Epithelial cell of esophagus (primary cell): ENCODE measurements at regions not wholly inside any gene's neighbourhood (a gene's known extent, or its start where the extent isn't known, plus 50 kb on each side); places are given as distances from the start of the nearest gene placed in this dataset.
"Not testable (repeated sequence)": the region's sequence is repeated elsewhere in the genome, so short reads cannot be mapped to it uniquely, and the experiment has no call there.

Experiments used
- DNase-seq: peaks from one replicate; pipeline ENCODE4 v3.0.0; 2010; ENCODE audit warnings: low read depth
- H3K4me3 ChIP-seq: 2 replicates; pipeline ENCODE4 v1.5.1; 2011; ENCODE audit warnings: mild to moderate bottlenecking, low read length, control low read depth
- TF ChIP-seq, protein P1 (sequence below): IDR thresholded peaks from 2 replicates; pipeline ENCODE4 v1.5.1; 2011; ENCODE audit warnings: low read depth, mild to moderate bottlenecking, low read length, control low read depth, inconsistent platforms; ENCODE audit not compliant: insufficient read depth; ENCODE audit errors: missing control alignments

DNA sequence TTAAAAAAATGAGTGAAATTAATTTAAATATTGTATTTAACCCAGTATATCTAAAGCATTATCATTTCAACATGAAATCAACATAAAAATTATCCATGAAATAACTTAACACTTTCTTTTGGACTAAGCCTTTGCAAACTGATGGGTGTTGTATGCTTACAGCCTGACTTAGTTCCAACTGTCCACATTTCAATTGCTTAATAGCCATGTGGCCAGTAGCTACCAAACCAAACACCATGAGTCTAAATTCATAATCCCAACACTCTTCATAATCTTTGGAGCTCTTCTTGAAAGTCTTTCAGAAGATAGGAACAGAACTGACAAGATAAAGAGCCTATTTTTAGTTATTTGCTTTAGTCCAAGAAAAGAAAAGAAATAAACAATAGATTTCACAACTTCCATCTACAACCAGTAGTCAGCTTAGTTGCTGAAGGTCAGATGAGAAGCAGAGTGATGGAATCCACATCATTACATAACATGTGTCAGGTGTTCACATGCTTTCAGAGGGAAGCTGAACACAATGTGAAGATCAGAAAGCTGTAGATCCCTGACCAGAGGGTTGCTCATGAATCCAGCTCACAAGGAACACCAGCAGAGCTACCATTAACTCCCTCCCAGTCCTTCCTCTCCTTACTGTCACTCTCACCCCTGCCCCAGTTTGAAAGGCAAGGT, 144.0 kb upstream of the ZNF648 start:
- H3K4me3 ChIP-seq = no peak overlapping the region
- DNase-seq = peak; percentile 48
- TF ChIP-seq, protein P1, sequence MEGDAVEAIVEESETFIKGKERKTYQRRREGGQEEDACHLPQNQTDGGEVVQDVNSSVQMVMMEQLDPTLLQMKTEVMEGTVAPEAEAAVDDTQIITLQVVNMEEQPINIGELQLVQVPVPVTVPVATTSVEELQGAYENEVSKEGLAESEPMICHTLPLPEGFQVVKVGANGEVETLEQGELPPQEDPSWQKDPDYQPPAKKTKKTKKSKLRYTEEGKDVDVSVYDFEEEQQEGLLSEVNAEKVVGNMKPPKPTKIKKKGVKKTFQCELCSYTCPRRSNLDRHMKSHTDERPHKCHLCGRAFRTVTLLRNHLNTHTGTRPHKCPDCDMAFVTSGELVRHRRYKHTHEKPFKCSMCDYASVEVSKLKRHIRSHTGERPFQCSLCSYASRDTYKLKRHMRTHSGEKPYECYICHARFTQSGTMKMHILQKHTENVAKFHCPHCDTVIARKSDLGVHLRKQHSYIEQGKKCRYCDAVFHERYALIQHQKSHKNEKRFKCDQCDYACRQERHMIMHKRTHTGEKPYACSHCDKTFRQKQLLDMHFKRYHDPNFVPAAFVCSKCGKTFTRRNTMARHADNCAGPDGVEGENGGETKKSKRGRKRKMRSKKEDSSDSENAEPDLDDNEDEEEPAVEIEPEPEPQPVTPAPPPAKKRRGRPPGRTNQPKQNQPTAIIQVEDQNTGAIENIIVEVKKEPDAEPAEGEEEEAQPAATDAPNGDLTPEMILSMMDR = no peak

DNA sequence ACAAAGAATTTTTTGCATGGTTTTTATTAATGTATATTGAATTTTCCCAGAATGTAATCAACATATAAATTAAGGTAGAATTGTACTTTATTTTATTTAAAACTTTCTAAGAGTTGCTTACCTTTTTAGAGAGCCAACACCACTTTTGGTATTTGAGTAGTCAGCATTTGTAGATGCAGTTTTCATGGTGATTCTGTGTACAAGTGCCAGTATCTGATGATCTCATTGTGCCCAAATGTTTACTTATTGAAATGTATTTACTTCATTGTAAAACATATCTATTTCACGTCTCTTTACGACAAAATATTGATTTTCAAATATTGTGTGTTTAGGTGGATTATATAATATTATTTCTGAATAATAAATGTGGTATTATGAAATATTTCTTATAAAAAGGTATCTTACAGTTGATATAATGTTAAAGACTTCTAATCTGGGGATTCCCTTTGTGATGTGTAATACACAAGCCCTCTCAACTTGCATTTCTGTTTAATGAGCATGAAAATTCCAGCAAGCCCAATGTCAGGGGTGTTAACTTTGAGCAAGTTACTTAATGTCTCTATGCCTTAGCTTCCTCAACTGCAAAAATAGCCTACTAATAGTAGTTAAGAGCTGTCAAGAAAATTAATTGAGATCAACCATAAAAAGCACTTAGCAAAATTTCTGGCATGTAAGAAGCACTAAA, 141.8 kb upstream of the ZNF648 start:
- TF ChIP-seq, protein P1 = no peak
- DNase-seq = no peak
- no peak overlapping the region for H3K4me3 ChIP-seq

- not testable (repeated sequence) for H3K4me3 ChIP-seq, DNase-seq
Observed at GRCh38 chr1:182201490-182201889, 140.0 kb upstream of the ZNF648 start.

- DNase-seq = no peak
- H3K4me3 ChIP-seq = no peak overlapping the region
- TF ChIP-seq, protein P1 = no peak
Observed at GRCh38 chr1:182200025-182200812, 138.7 kb upstream of the ZNF648 start.

GRCh38 chr1:182198006-182198605, 136.6 kb upstream of the ZNF648 start:
- TF ChIP-seq, protein P1 = peak; percentile 44
- no peak overlapping the region for H3K4me3 ChIP-seq
- peak; percentile 48 for DNase-seq

GRCh38 chr1:182196897-182197870, 135.7 kb upstream of the ZNF648 start:
- DNase-seq = no peak
- H3K4me3 ChIP-seq = no peak overlapping the region
- TF ChIP-seq, protein P1 = no peak
